K562 (cell line): ENCODE measurements at regions not wholly inside any gene's neighbourhood (a gene's known extent, or its start where the extent isn't known, plus 50 kb on each side); places are given as distances from the start of the nearest gene placed in this dataset.

Experiments
- ATAC-seq: fragments of 200-7000 bp; cut with Tn5 transposase; 3 replicates; pipeline ENCODE4 v1.9.1; 2020; ENCODE audit warnings: moderate library complexity
- BruUV-seq: library from RNA; stranded (reverse); fragments of 400-500 nt; replicated peaks from 2 replicates; lab custom pipeline; 2021; lab: Mats Ljungman, UMichigan
- CTCF ChIA-PET: fragments of 300-600 bp; formaldehyde crosslinking; extraction: SDS; loops from one replicate; lab custom pipeline; 2021; ENCODE audit warnings: low intra/inter-chr PET ratio; lab: Yijun Ruan, JAX
- POLR2A ChIA-PET: fragments of 300-600, 350-650 bp; sonication (Branson Sonifier 250); formaldehyde crosslinking; extraction: SDS; loops from one replicate; lab custom pipeline; 2021; ENCODE audit warnings: antibody characterized with exemption, inconsistent platforms; lab: Yijun Ruan, JAX
- DNase-seq, 4 experiments: peaks; one replicate each; pipeline versions ENCODE4 v3.0.0 to v3.0.0-alpha.2; 2011 to 2018; ENCODE audit warnings: low spot score in 3 of 4, mixed read lengths in 3 of 4; ENCODE audit errors: extremely low read depth in 1 of 4
- FAIRE-seq: peaks from 2 replicates; lab custom pipeline; 2011; peaks lifted over from hg19 to GRCh38; lab: Jason Lieb, UNC
- H2AFZ ChIP-seq: 2 replicates; pipeline ENCODE4 v1.6.0; 2011; ENCODE audit warnings: low read depth, low read length, control low read depth, inconsistent platforms
- H3K27ac ChIP-seq: fragments of 200-600 bp; 3 replicates; pipeline ENCODE4 v1.8.0; 2011; ENCODE audit warnings: low read depth, mild to moderate bottlenecking, control low read depth, inconsistent platforms, low read length, moderate library complexity, mixed read lengths; ENCODE audit errors: extremely low read depth
- H3K27me3 ChIP-seq, 2 experiments: fragments of 300-600 bp in 1 of 2; 2 replicates in 1 of 2; 3 replicates in 1 of 2; pipeline versions ENCODE4 v1.6.0 to v1.8.0; 2011; ENCODE audit warnings: inconsistent platforms in 2 of 2, low read length in 2 of 2, mild to moderate bottlenecking in 1 of 2, mixed read lengths in 1 of 2, moderate library complexity in 1 of 2; ENCODE audit not compliant: control insufficient read depth in 2 of 2, insufficient read depth in 2 of 2
- H3K36me3 ChIP-seq: fragments of 300-600 bp; 3 replicates; pipeline ENCODE4 v1.8.0; 2011; ENCODE audit warnings: mild to moderate bottlenecking, low read length, inconsistent platforms; ENCODE audit not compliant: control insufficient read depth, insufficient read depth
- H3K4me1 ChIP-seq, 2 experiments: fragments of 200-600 bp in 1 of 2; replicated peaks in 1 of 2; 2 replicates in 1 of 2; 3 replicates in 1 of 2; pipeline versions ENCODE4 v1.5.1 to v1.8.0; 2011; ENCODE audit warnings: inconsistent platforms in 2 of 2, low read length in 2 of 2, mild to moderate bottlenecking in 1 of 2, mixed read lengths in 1 of 2, moderate library complexity in 1 of 2; ENCODE audit not compliant: control insufficient read depth in 2 of 2, insufficient read depth in 2 of 2
- H3K4me2 ChIP-seq: 2 replicates; pipeline ENCODE4 v1.6.1; 2011; ENCODE audit warnings: low read length, control low read depth, inconsistent platforms, mixed read lengths; ENCODE audit not compliant: insufficient read depth
- H3K4me3 ChIP-seq: fragments of 200-600 bp; sonication (generic), shearing (Covaris generic); 2 replicates; pipeline ENCODE4 v1.5.1; 2016; ENCODE audit warnings: control low read depth, inconsistent platforms
- H3K79me2 ChIP-seq: fragments of 200-600 bp; 3 replicates; pipeline ENCODE4 v1.8.0; 2011; ENCODE audit warnings: low read length, inconsistent platforms; ENCODE audit not compliant: control insufficient read depth, insufficient read depth
- H3K9ac ChIP-seq, 2 experiments: 2 replicates each; pipeline versions ENCODE4 v1.6.0 to v1.6.1; 2011; ENCODE audit warnings: low read depth in 2 of 2, low read length in 2 of 2, control low read depth in 1 of 2, inconsistent platforms in 1 of 2, mild to moderate bottlenecking in 1 of 2, mixed read lengths in 1 of 2; ENCODE audit not compliant: insufficient read depth in 1 of 2
- H3K9me1 ChIP-seq: one replicate; pipeline ENCODE4 v1.6.0; 2011; ENCODE audit warnings: inconsistent platforms, mild to moderate bottlenecking, low read length, moderate library complexity; ENCODE audit not compliant: control insufficient read depth, insufficient read depth
- H3K9me3 ChIP-seq: replicated peaks from 2 replicates; pipeline ENCODE4 v1.5.1; 2011; ENCODE audit warnings: low read depth, low read length, inconsistent platforms; ENCODE audit not compliant: control insufficient read depth, insufficient read depth
- H4K20me1 ChIP-seq: replicated peaks from 2 replicates; pipeline ENCODE4 v1.6.1; 2011; ENCODE audit warnings: low read length, inconsistent platforms, mixed read lengths; ENCODE audit not compliant: control insufficient read depth, insufficient read depth
- CCNT2 ChIP-seq: IDR thresholded peaks from 2 replicates; pipeline ENCODE4 v1.6.1; 2011; ENCODE audit warnings: borderline replicate concordance, low read depth, mild to moderate bottlenecking, moderate library complexity, mixed read lengths, low read length; ENCODE audit not compliant: insufficient read length; ENCODE audit errors: extremely low read depth
- ELF2 ChIP-seq: fragments of 250-450 bp; sonication (Bioruptor Pico); IDR thresholded peaks from 2 replicates; pipeline ENCODE4 v1.5.0; 2021; ENCODE audit warnings: mild to moderate bottlenecking
- EWSR1 ChIP-seq: fragments of 450-650 bp; IDR thresholded peaks from 2 replicates; pipeline ENCODE4 v1.6.1; 2018; ENCODE audit warnings: borderline replicate concordance, mild to moderate bottlenecking, low read depth, moderate library complexity; ENCODE audit not compliant: partially characterized antibody
- KAT7 ChIP-seq: sonication (generic); formaldehyde crosslinking; IDR thresholded peaks from 2 replicates; pipeline ENCODE4 v1.8.0; 2022; ENCODE audit warnings: missing genetic modification reagents, mild to moderate bottlenecking, borderline replicate concordance
- PTRF ChIP-seq: fragments of 450-650 bp; IDR thresholded peaks from 2 replicates; pipeline ENCODE4 v1.6.1; 2016; ENCODE audit warnings: mild to moderate bottlenecking, missing genetic modification characterization, missing compliant biosample characterization
- RBM22 ChIP-seq: fragments of 200-400 bp; formaldehyde crosslinking; IDR thresholded peaks from 2 replicates; pipeline ENCODE4 v1.6.1; 2018; ENCODE audit warnings: low read length, low read depth; ENCODE audit not compliant: poor library complexity, severe bottlenecking
- SETDB1 ChIP-seq: IDR thresholded peaks from one replicate; pipeline ENCODE4 v1.6.1; 2012; ENCODE audit warnings: low read length, control low read depth, inconsistent platforms
- XRCC5 ChIP-seq: fragments of 200-400 bp; formaldehyde crosslinking; IDR thresholded peaks from 2 replicates; pipeline ENCODE4 v1.6.1; 2017; ENCODE audit warnings: low read depth, mild to moderate bottlenecking, low read length
- ZC3H4 ChIP-seq: sonication (generic); formaldehyde crosslinking; IDR thresholded peaks from 2 replicates; pipeline ENCODE4 v1.9.0; 2021; ENCODE audit warnings: missing genetic modification reagents, borderline replicate concordance
- ZKSCAN3 ChIP-seq: fragments of 250-450 bp; sonication (Bioruptor Pico); IDR thresholded peaks from 2 replicates; pipeline ENCODE4 v1.4.0; 2020
- WGBS: fragments of 100-300 bp; shearing (Covaris generic); methylation state at CpG from one replicate; pipeline ENCODE4 v1.1.6; 2016; ENCODE audit warnings: low coverage, mixed read lengths; ENCODE audit not compliant: insufficient coverage; ENCODE audit errors: missing lambda C conversion rate; 5-methylcytosine and 5-hydroxymethylcytosine counted together
- in situ Hi-C: fragments of 300-500 bp; cut with MboI; formaldehyde crosslinking; loops from 4 replicates; pipeline ENCODE4 v1.15.0; 2018; ENCODE audit warnings: inconsistent platforms, mixed read lengths
- intact Hi-C: fragments of 100-400 bp; cut with micrococcal nuclease; formaldehyde crosslinking; loops from 2 replicates; pipeline ENCODE4 v1.14.2; 2022
- TF ChIP-seq, protein P1 (sequence below): sonication (generic); formaldehyde crosslinking; IDR thresholded peaks from 2 replicates; pipeline ENCODE4 v1.8.1; 2022; ENCODE audit warnings: missing genetic modification reagents
- TF ChIP-seq, protein P2 (sequence below): fragments of 450-650 bp; IDR thresholded peaks from 2 replicates; pipeline ENCODE4 v1.6.1; 2018; ENCODE audit warnings: mild to moderate bottlenecking, low read depth; ENCODE audit not compliant: partially characterized antibody
- TF ChIP-seq, protein P3 (sequence below): sonication (generic); formaldehyde crosslinking; IDR thresholded peaks from 2 replicates; pipeline ENCODE4 v1.8.1; 2023; ENCODE audit warnings: mild to moderate bottlenecking, missing genetic modification reagents, moderate library complexity

DNA sequence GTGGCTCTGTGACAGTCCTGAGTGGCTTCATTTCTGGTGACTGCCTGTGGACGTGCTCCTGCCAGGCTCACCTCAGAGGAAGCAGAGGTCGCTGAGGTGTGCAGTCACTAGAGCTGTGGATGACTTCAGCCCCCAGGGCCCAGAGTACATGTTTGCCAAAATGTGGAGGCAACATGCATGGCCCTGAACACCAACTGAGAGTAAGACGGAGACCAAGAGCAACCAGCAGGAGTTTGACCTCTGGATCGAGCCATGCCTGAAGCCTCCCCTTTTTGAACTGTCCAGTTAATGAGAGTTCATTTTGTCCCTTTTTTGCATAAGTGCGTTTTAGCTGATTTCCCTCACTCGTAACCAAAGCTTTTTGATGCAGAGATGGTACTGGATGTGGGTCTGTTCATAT, 184.9 kb downstream of the RTP5 start:
- no peaks in the 10 kb centered on the region for H3K9me3 ChIP-seq
- in situ Hi-C loops (no loop called here), intact Hi-C loops (no loop called here)
- H3K4me2 ChIP-seq: no peak overlapping the region
- TF ChIP-seq ELF2 (CRISPR knock-in tag): no peak
- TF ChIP-seq, protein P1, sequence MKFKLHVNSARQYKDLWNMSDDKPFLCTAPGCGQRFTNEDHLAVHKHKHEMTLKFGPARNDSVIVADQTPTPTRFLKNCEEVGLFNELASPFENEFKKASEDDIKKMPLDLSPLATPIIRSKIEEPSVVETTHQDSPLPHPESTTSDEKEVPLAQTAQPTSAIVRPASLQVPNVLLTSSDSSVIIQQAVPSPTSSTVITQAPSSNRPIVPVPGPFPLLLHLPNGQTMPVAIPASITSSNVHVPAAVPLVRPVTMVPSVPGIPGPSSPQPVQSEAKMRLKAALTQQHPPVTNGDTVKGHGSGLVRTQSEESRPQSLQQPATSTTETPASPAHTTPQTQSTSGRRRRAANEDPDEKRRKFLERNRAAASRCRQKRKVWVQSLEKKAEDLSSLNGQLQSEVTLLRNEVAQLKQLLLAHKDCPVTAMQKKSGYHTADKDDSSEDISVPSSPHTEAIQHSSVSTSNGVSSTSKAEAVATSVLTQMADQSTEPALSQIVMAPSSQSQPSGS: no peak
- no peak for TF ChIP-seq PTRF
- TF ChIP-seq XRCC5: no peak
- TF ChIP-seq CCNT2: no peak
- no peak for TF ChIP-seq EWSR1
- TF ChIP-seq ZC3H4: no peak
- TF ChIP-seq, protein P2, sequence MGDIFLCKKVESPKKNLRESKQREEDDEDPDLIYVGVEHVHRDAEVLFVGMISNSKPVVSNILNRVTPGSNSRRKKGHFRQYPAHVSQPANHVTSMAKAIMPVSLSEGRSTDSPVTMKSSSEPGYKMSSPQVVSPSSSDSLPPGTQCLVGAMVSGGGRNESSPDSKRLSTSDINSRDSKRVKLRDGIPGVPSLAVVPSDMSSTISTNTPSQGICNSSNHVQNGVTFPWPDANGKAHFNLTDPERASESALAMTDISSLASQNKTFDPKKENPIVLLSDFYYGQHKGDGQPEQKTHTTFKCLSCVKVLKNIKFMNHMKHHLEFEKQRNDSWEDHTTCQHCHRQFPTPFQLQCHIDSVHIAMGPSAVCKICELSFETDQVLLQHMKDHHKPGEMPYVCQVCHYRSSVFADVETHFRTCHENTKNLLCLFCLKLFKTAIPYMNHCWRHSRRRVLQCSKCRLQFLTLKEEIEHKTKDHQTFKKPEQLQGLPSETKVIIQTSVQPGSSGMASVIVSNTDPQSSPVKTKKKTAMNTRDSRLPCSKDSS: no peak
- no peak for TF ChIP-seq RBM22
- no peak for TF ChIP-seq ZKSCAN3 (CRISPR knock-in tag)
- TF ChIP-seq KAT7: no peak
- TF ChIP-seq, protein P3, sequence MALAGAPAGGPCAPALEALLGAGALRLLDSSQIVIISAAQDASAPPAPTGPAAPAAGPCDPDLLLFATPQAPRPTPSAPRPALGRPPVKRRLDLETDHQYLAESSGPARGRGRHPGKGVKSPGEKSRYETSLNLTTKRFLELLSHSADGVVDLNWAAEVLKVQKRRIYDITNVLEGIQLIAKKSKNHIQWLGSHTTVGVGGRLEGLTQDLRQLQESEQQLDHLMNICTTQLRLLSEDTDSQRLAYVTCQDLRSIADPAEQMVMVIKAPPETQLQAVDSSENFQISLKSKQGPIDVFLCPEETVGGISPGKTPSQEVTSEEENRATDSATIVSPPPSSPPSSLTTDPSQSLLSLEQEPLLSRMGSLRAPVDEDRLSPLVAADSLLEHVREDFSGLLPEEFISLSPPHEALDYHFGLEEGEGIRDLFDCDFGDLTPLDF (CRISPR knock-in tag): no peak
- TF ChIP-seq SETDB1: no peak
- BruUV-seq: no TSS peak
- no peak overlapping the region for H3K27ac ChIP-seq
- CTCF ChIA-PET: no interaction called here
- H3K27me3 ChIP-seq: peaks cover 36 to 54% of the 10 kb centered on the region in 2 experiments
- no peaks in the 10 kb centered on the region for H3K9me1 ChIP-seq
- no peaks in the 10 kb centered on the region for H4K20me1 ChIP-seq
- no peak overlapping the region for H3K9ac ChIP-seq
- H3K4me3 ChIP-seq: no peak overlapping the region
- POLR2A ChIA-PET: interaction anchor here (1.8 kb wide), 1 partner anchor 44 kb away, joined by 4 read pairs; no protein-coding TSS in a partner anchor
- 9% methylated on average over 6 of the region's 6 CpGs for WGBS
- H3K36me3 ChIP-seq: no peaks in the 10 kb centered on the region
- H2AFZ ChIP-seq: no peak overlapping the region
- DNase-seq: no peak
- peaks cover 0 to 10% of the 10 kb centered on the region in 2 experiments; a peak in 2 of 5 replicates for H3K4me1 ChIP-seq
- H3K79me2 ChIP-seq: no peaks in the 10 kb centered on the region
- ATAC-seq: no peak
- no peak for FAIRE-seq
